Thoracic aorta (tissue), 2 donors: ENCODE measurements at regions not wholly inside any gene's neighbourhood (a gene's known extent, or its start where the extent isn't known, plus 50 kb on each side); places are given as distances from the start of the nearest gene placed in this dataset.

Source experiments
- ATAC-seq: fragments of 150-250 bp; one replicate; pipeline ENCODE4 v1.8.0; 2017; ENCODE audit warnings: low read depth; ENCODE audit not compliant: insufficient number of reproducible peaks, low FRiP score
- DNase-seq: peaks from one replicate; pipeline ENCODE4 v3.0.0-alpha.2; 2020; ENCODE audit warnings: low spot score
- H3K27ac ChIP-seq, 2 donors: fragments of 200-600 bp; sonication (generic); 1 replicate in 1 of 2; 2 replicates in 1 of 2; pipeline ENCODE4 v1.5.1; 2016; ENCODE audit warnings: mild to moderate bottlenecking in 2 of 2, moderate library complexity in 2 of 2
- H3K27me3 ChIP-seq: fragments of 200-600 bp; sonication (generic); replicated peaks from 2 replicates; pipeline ENCODE4 v1.6.0; 2016; ENCODE audit warnings: mild to moderate bottlenecking; ENCODE audit not compliant: insufficient read depth
- H3K36me3 ChIP-seq: fragments of 200-600 bp; sonication (generic); one replicate; pipeline ENCODE4 v1.5.1; 2016
- H3K4me1 ChIP-seq, 2 donors: fragments of 200-600 bp; sonication (generic); 1 replicate in 1 of 2; 2 replicates in 1 of 2; pipeline versions ENCODE4 v1.5.1 to v1.6.0; 2016; ENCODE audit warnings: low read depth in 2 of 2, mild to moderate bottlenecking in 1 of 2; ENCODE audit not compliant: control insufficient read depth in 1 of 2
- H3K4me3 ChIP-seq: fragments of 200-600 bp; sonication (generic); 2 replicates; pipeline ENCODE4 v1.5.1; 2016; ENCODE audit warnings: mild to moderate bottlenecking
- H3K9me3 ChIP-seq: fragments of 200-600 bp; sonication (generic); 2 replicates; pipeline ENCODE4 v1.5.1; 2016
- TF ChIP-seq, protein P1 (sequence below): fragments of 200-600 bp; sonication (generic); IDR thresholded peaks from one replicate; pipeline ENCODE4 v1.5.1; 2019; ENCODE audit warnings: antibody characterized with exemption

- no peaks in the 10 kb centered on the region for H3K27me3 ChIP-seq
- ATAC-seq (no peak), DNase-seq (no peak)
- H3K36me3 ChIP-seq = no peaks in the 10 kb centered on the region
- no peaks in the 10 kb centered on the region for H3K4me1 ChIP-seq
- no peak overlapping the region for H3K27ac ChIP-seq
- no peak overlapping the region for H3K4me3 ChIP-seq
- TF ChIP-seq, protein P1, sequence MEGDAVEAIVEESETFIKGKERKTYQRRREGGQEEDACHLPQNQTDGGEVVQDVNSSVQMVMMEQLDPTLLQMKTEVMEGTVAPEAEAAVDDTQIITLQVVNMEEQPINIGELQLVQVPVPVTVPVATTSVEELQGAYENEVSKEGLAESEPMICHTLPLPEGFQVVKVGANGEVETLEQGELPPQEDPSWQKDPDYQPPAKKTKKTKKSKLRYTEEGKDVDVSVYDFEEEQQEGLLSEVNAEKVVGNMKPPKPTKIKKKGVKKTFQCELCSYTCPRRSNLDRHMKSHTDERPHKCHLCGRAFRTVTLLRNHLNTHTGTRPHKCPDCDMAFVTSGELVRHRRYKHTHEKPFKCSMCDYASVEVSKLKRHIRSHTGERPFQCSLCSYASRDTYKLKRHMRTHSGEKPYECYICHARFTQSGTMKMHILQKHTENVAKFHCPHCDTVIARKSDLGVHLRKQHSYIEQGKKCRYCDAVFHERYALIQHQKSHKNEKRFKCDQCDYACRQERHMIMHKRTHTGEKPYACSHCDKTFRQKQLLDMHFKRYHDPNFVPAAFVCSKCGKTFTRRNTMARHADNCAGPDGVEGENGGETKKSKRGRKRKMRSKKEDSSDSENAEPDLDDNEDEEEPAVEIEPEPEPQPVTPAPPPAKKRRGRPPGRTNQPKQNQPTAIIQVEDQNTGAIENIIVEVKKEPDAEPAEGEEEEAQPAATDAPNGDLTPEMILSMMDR = no peak
- no peaks in the 10 kb centered on the region for H3K9me3 ChIP-seq
Measured at GRCh38 chr9:118637681-118638080, 731.6 kb downstream of the BRINP1 start.

GRCh38 chr9:118640836-118641560 is 728.2 kb downstream of the BRINP1 start:
- Histone ChIP-seq H3K27ac (no peak overlapping the region), H3K4me3 (no peak overlapping the region), H3K27me3 (no peaks in the 10 kb centered on the region), H3K9me3 (peaks cover 2% of the 10 kb centered on the region), H3K4me1 (peaks cover 3 to 13% of the 10 kb centered on the region in 2 donors), H3K36me3 (no peaks in the 10 kb centered on the region)
- TF ChIP-seq, protein P1 = no peak
- DNase-seq (no peak), ATAC-seq (no peak)

DNA sequence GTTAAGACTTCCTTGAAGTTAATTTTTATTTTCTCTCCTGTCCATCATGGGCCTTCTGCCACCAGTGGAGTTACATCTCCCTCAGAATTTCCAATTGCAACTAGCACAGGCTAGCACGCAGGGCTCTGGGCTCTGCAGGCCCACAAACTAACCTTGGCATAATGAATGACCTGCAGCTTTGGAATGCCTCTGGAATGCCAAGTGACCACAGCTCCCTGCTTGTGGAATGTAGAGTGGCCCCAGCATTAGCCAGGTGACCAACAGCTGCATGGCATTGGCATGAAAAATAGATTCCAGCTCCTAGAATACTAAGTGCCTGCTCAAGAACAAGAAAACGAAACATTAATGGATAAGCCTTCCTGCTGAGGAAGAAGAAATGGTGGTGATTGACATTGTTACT is 726.1 kb downstream of the BRINP1 start:
- TF ChIP-seq, protein P1 = no peak
- peaks cover 8% of the 10 kb centered on the region for H3K9me3 ChIP-seq
- no peak for DNase-seq
- no peaks in the 10 kb centered on the region for H3K27me3 ChIP-seq
- H3K4me1 ChIP-seq = peaks cover 3 to 13% of the 10 kb centered on the region in 2 donors
- no peak overlapping the region for H3K4me3 ChIP-seq
- H3K27ac ChIP-seq = no peak overlapping the region
- no peaks in the 10 kb centered on the region for H3K36me3 ChIP-seq
- no peak for ATAC-seq

DNA sequence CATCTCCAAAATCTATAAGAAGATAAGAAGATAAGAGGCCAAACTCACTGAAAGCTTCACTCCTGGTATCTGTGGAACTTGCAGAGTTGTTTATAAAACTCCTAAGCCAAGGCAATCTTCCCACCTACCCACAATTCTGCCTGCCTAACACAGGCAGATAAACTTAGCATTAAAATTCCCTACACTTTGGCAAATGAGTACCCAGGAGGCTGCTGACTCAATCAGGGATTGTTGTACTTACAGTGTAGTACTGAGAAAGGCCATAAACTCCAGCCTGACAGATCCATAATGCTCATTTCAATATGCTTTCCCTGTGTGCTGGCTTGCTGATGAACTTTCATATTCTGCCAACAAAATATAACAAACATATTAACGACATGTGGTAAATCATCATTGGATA is 725.2 kb downstream of the BRINP1 start:
- Histone ChIP-seq H3K27ac (no peak overlapping the region), H3K9me3 (peaks cover 8% of the 10 kb centered on the region), H3K36me3 (no peaks in the 10 kb centered on the region), H3K27me3 (no peaks in the 10 kb centered on the region), H3K4me1 (peaks cover 3 to 13% of the 10 kb centered on the region in 2 donors), H3K4me3 (no peak overlapping the region)
- no peak for DNase-seq
- TF ChIP-seq, protein P1 = no peak
- ATAC-seq = no peak

- no peak overlapping the region for H3K4me3 ChIP-seq
- DNase-seq = no peak
- H3K27ac ChIP-seq = no peak overlapping the region
- H3K36me3 ChIP-seq = no peaks in the 10 kb centered on the region
- H3K4me1 ChIP-seq = peaks cover 3 to 13% of the 10 kb centered on the region in 2 donors
- H3K27me3 ChIP-seq = no peaks in the 10 kb centered on the region
- H3K9me3 ChIP-seq = peaks cover 8% of the 10 kb centered on the region
- TF ChIP-seq, protein P1 = no peak
- ATAC-seq = no peak
Measured at GRCh38 chr9:118647331-118647730, 721.9 kb downstream of the BRINP1 start.
